ENCODE measurements at regions not wholly inside any gene's neighbourhood (a gene's known extent, or its start where the extent isn't known, plus 50 kb on each side); places are given as distances from the start of the nearest gene placed in this dataset.

- Histone ChIP-seq H3K36me3 (ENCODE audit: low read depth, missing control alignments) (no peaks in the 10 kb centered on the region), H3K4me1 (peaks cover 2% of the 10 kb centered on the region), H3K9me3 (no peaks in the 10 kb centered on the region), H3K4me3 (no peak overlapping the region), H3K27ac (no peak overlapping the region), H3K27me3 (no peaks in the 10 kb centered on the region)
- intact Hi-C loops (cut with DNase I; ENCODE audit: low total_unique reads) = no loop called here
- TF ChIP-seq POLR2A (IDR thresholded peaks at IDR 0.05) = no peak
- TF ChIP-seq CTCF (IDR thresholded peaks at IDR 0.05) = no peak
- 38 to 43% methylated on average over 4 of the region's 4 CpGs for WGBS, 2 donors
- no peak for DNase-seq
These were observed 50.5 kb upstream of the MAP4K3 start for GRCh38 chr2:39487398-39488250.

GRCh38 chr2:39488450-39488849 is 51.4 kb upstream of the MAP4K3 start:
- Histone ChIP-seq H3K36me3 (ENCODE audit: low read depth, missing control alignments) (no peaks in the 10 kb centered on the region), H3K9me3 (no peaks in the 10 kb centered on the region), H3K4me1 (peaks cover 2% of the 10 kb centered on the region), H3K4me3 (no peak overlapping the region), H3K27ac (no peak overlapping the region), H3K27me3 (no peaks in the 10 kb centered on the region)
- 81 to 82% methylated on average over 4 of the region's 4 CpGs for WGBS, 2 donors
- DNase-seq = peak; percentile 33
- intact Hi-C loops (cut with DNase I; ENCODE audit: low total_unique reads) = no loop called here
- TF ChIP-seq CTCF (IDR thresholded peaks at IDR 0.05) (no peak), POLR2A (IDR thresholded peaks at IDR 0.05) (no peak)

- WGBS, 2 donors = 92 to 98% methylated on average over 4 of the region's 4 CpGs
- Histone ChIP-seq H3K27me3 (no peaks in the 10 kb centered on the region), H3K36me3 (ENCODE audit: low read depth, missing control alignments) (no peaks in the 10 kb centered on the region), H3K9me3 (no peaks in the 10 kb centered on the region), H3K27ac (no peak overlapping the region), H3K4me1 (no peaks in the 10 kb centered on the region), H3K4me3 (no peak overlapping the region)
- no peak for DNase-seq
- intact Hi-C loops (cut with DNase I; ENCODE audit: low total_unique reads) = no loop called here
- TF ChIP-seq POLR2A (IDR thresholded peaks at IDR 0.05) = no peak
These were observed 53.5 kb upstream of the MAP4K3 start for GRCh38 chr2:39490586-39490985.

GRCh38 chr2:39491653-39492052 is 54.6 kb upstream of the MAP4K3 start:
- no peaks in the 10 kb centered on the region for H3K4me1 ChIP-seq
- no peak for TF ChIP-seq CTCF (IDR thresholded peaks at IDR 0.05)
- TF ChIP-seq POLR2A (IDR thresholded peaks at IDR 0.05) = no peak
- no peak overlapping the region for H3K4me3 ChIP-seq
- H3K36me3 ChIP-seq (ENCODE audit: low read depth, missing control alignments) = no peaks in the 10 kb centered on the region
- DNase-seq = no peak
- no peaks in the 10 kb centered on the region for H3K27me3 ChIP-seq
- H3K9me3 ChIP-seq = no peaks in the 10 kb centered on the region
- 92 to 93% methylated on average over 4 of the region's 4 CpGs for WGBS, 2 donors
- peak overlapping the region in 1 of 2 donors; percentile 54 for H3K27ac ChIP-seq
- intact Hi-C loops (cut with DNase I; ENCODE audit: low total_unique reads) = no loop called here

GRCh38 chr2:39492095-39492590 is 55.1 kb upstream of the MAP4K3 start:
- peak overlapping the region in 1 of 2 donors; percentile 54 for H3K27ac ChIP-seq
- intact Hi-C loops (cut with DNase I; ENCODE audit: low total_unique reads) = no loop called here

More at GRCh38 chr2:39492095-39492590, 55.1 kb upstream of the MAP4K3 start:
- H3K27me3 ChIP-seq = no peaks in the 10 kb centered on the region
- H3K4me1 ChIP-seq = no peaks in the 10 kb centered on the region
- H3K4me3 ChIP-seq = no peak overlapping the region
- no peak for DNase-seq
- 48 to 53% methylated on average over 3 of the region's 3 CpGs for WGBS, 2 donors
- TF ChIP-seq CTCF (IDR thresholded peaks at IDR 0.05) (no peak), POLR2A (IDR thresholded peaks at IDR 0.05) (no peak)
- H3K36me3 ChIP-seq (ENCODE audit: low read depth, missing control alignments) = no peaks in the 10 kb centered on the region
- no peaks in the 10 kb centered on the region for H3K9me3 ChIP-seq
